ENCODE measurements at regions not wholly inside any gene's neighbourhood (a gene's known extent, or its start where the extent isn't known, plus 50 kb on each side); places are given as distances from the start of the nearest gene placed in this dataset.

GRCh38 chr15:47432826-47433225, 284.5 kb upstream of the SEMA6D start:
- no peaks in the 10 kb centered on the region for H3K4me1 ChIP-seq (ENCODE audit: control insufficient read depth, insufficient read depth, low read length)
- H3K9ac ChIP-seq (ENCODE audit: low read depth, low read length), result no peak overlapping the region
- no peaks in the 10 kb centered on the region for H3K27me3 ChIP-seq (ENCODE audit: control insufficient read depth, insufficient read depth, low read length)
- H3K4me3 ChIP-seq (ENCODE audit: low read depth, low read length), result no peak overlapping the region
- no peaks in the 10 kb centered on the region for H3K9me3 ChIP-seq (ENCODE audit: control insufficient read depth, insufficient read depth, low read length)
- no peak overlapping the region for H3K27ac ChIP-seq (ENCODE audit: low read depth, low read length)
- no peaks in the 10 kb centered on the region for H3K36me3 ChIP-seq (ENCODE audit: control insufficient read depth, insufficient read depth, low read length)

DNA sequence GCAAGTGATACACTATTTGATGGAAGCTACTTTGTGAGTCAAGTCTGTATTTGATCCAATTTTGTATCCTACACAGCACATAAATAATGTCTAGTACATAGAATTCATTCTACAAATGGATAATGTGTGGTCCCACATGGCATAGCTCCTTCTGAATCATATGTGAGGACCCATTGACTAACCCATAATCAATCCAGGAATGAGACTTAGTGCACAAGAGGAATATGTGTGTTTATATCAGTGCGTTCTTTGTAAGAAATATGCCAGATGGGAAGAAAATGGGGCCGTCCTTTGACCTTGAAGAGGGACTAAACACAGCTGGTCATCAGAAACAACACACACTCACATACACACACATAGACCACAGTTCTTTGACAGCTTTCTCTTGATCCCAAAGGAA, 282.7 kb upstream of the SEMA6D start:
- Histone ChIP-seq H3K27ac (ENCODE audit: low read depth, low read length) (no peak overlapping the region), H3K4me3 (ENCODE audit: low read depth, low read length) (no peak overlapping the region)

GRCh38 chr15:47437491-47437890, 279.8 kb upstream of the SEMA6D start:
- Histone ChIP-seq H3K9me3 (ENCODE audit: control insufficient read depth, insufficient read depth, low read length) (no peaks in the 10 kb centered on the region), H3K9ac (ENCODE audit: low read depth, low read length) (no peak overlapping the region), H3K4me1 (ENCODE audit: control insufficient read depth, insufficient read depth, low read length) (peaks cover 12% of the 10 kb centered on the region; the same call in 1 of the 2 replicates), H3K27me3 (ENCODE audit: control insufficient read depth, insufficient read depth, low read length) (no peaks in the 10 kb centered on the region), H3K36me3 (ENCODE audit: control insufficient read depth, insufficient read depth, low read length) (no peaks in the 10 kb centered on the region), H3K4me3 (ENCODE audit: low read depth, low read length) (no peak overlapping the region), H3K27ac (ENCODE audit: low read depth, low read length) (no peak overlapping the region)

More for the DNA sequence above, 282.7 kb upstream of the SEMA6D start:
- H3K36me3 ChIP-seq (ENCODE audit: control insufficient read depth, insufficient read depth, low read length), result no peaks in the 10 kb centered on the region
- no peak overlapping the region for H3K9ac ChIP-seq (ENCODE audit: low read depth, low read length)
- no peaks in the 10 kb centered on the region for H3K4me1 ChIP-seq (ENCODE audit: control insufficient read depth, insufficient read depth, low read length)
- H3K9me3 ChIP-seq (ENCODE audit: control insufficient read depth, insufficient read depth, low read length), result no peaks in the 10 kb centered on the region
- no peaks in the 10 kb centered on the region for H3K27me3 ChIP-seq (ENCODE audit: control insufficient read depth, insufficient read depth, low read length)

- H3K9ac ChIP-seq (ENCODE audit: low read depth, low read length), result no peak overlapping the region
- no peaks in the 10 kb centered on the region for H3K9me3 ChIP-seq (ENCODE audit: control insufficient read depth, insufficient read depth, low read length)
- no peak overlapping the region for H3K27ac ChIP-seq (ENCODE audit: low read depth, low read length)
- no peaks in the 10 kb centered on the region for H3K27me3 ChIP-seq (ENCODE audit: control insufficient read depth, insufficient read depth, low read length)
- H3K4me1 ChIP-seq (ENCODE audit: control insufficient read depth, insufficient read depth, low read length), result peaks cover 12% of the 10 kb centered on the region; the same call in 1 of the 2 replicates
- H3K36me3 ChIP-seq (ENCODE audit: control insufficient read depth, insufficient read depth, low read length), result no peaks in the 10 kb centered on the region
- no peak overlapping the region for H3K4me3 ChIP-seq (ENCODE audit: low read depth, low read length)
Measured at GRCh38 chr15:47439146-47440111, 277.9 kb upstream of the SEMA6D start.

- Histone ChIP-seq H3K27ac (ENCODE audit: low read depth, low read length) (no peak overlapping the region), H3K36me3 (ENCODE audit: control insufficient read depth, insufficient read depth, low read length) (no peaks in the 10 kb centered on the region), H3K4me1 (ENCODE audit: control insufficient read depth, insufficient read depth, low read length) (peaks cover 12% of the 10 kb centered on the region; the same call in 1 of the 2 replicates), H3K9ac (ENCODE audit: low read depth, low read length) (no peak overlapping the region), H3K27me3 (ENCODE audit: control insufficient read depth, insufficient read depth, low read length) (no peaks in the 10 kb centered on the region), H3K4me3 (ENCODE audit: low read depth, low read length) (no peak overlapping the region), H3K9me3 (ENCODE audit: control insufficient read depth, insufficient read depth, low read length) (no peaks in the 10 kb centered on the region)
Measured at GRCh38 chr15:47442371-47442770, 274.9 kb upstream of the SEMA6D start.

DNA sequence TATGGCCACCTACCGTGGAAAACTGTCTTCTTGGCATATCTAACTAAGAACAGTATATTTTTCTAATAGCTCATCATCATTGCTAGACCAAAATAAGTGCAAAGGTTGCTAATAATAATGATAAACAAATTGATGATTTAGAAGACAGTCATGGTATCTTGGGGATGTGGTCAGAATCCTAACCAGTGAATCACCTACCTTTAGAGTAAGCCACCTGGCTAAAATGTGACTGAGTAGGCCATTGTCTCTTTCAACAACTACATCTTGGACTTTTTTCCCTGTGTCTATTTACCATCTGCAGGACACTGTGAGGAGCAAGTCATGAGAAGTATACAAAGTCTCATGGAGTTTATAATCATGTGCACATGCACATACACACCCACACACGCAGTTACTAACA, 273.5 kb upstream of the SEMA6D start:
- H3K9ac ChIP-seq (ENCODE audit: low read depth, low read length), result no peak overlapping the region
- H3K36me3 ChIP-seq (ENCODE audit: control insufficient read depth, insufficient read depth, low read length), result no peaks in the 10 kb centered on the region
- no peaks in the 10 kb centered on the region for H3K27me3 ChIP-seq (ENCODE audit: control insufficient read depth, insufficient read depth, low read length)
- no peak overlapping the region for H3K4me3 ChIP-seq (ENCODE audit: low read depth, low read length)
- H3K4me1 ChIP-seq (ENCODE audit: control insufficient read depth, insufficient read depth, low read length), result peaks cover 12% of the 10 kb centered on the region; the same call in 1 of the 2 replicates
- no peaks in the 10 kb centered on the region for H3K9me3 ChIP-seq (ENCODE audit: control insufficient read depth, insufficient read depth, low read length)
- H3K27ac ChIP-seq (ENCODE audit: low read depth, low read length), result no peak overlapping the region

- H3K9ac ChIP-seq (ENCODE audit: low read depth, low read length), result no peak overlapping the region
- no peaks in the 10 kb centered on the region for H3K9me3 ChIP-seq (ENCODE audit: control insufficient read depth, insufficient read depth, low read length)
- no peak overlapping the region for H3K27ac ChIP-seq (ENCODE audit: low read depth, low read length)
- H3K4me3 ChIP-seq (ENCODE audit: low read depth, low read length), result no peak overlapping the region
- H3K36me3 ChIP-seq (ENCODE audit: control insufficient read depth, insufficient read depth, low read length), result no peaks in the 10 kb centered on the region
- peaks cover 2% of the 10 kb centered on the region; the same call in 1 of the 2 replicates for H3K4me1 ChIP-seq (ENCODE audit: control insufficient read depth, insufficient read depth, low read length)
- no peaks in the 10 kb centered on the region for H3K27me3 ChIP-seq (ENCODE audit: control insufficient read depth, insufficient read depth, low read length)
Measured at GRCh38 chr15:47445723-47446392, 271.4 kb upstream of the SEMA6D start.

DNA sequence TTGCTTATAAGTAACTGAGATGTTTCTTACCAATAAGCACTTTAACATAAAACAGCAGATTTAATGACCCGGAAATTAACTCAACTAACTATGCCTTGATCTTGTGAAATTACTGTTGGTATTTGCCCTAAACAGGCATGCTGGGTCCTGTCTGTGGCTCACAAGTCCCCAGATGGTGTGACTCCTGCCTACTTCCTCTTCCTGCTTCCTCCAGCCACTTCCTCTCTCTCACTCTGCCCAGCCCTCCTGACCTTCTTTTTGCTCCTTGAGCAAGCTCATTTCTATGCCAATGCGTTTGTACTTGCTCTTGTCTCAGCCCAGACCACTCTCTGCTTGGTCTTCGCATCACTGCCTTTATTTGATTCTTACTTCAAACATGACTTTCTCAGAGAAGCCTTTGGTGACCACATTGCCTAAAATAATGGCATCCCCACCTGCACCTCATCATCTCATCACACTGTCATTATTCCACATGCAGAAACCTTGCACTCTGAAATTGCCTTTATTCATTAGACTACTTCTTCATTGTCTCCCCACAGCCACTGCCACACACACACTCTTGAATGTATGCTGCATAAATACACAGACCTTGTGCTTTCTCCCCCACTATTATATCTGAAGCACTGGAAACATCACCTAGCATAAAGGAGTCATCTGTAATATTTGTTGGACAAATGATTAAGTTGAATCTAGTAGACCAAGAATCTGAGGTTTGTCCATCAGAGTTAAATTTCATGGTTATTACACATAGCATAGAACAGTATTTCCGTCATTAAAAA, 256.3 kb upstream of the SEMA6D start:
- no peaks in the 10 kb centered on the region for H3K36me3 ChIP-seq (ENCODE audit: control insufficient read depth, insufficient read depth, low read length)
- no peaks in the 10 kb centered on the region for H3K4me1 ChIP-seq (ENCODE audit: control insufficient read depth, insufficient read depth, low read length)
- no peak overlapping the region for H3K27ac ChIP-seq (ENCODE audit: low read depth, low read length)
- H3K9me3 ChIP-seq (ENCODE audit: control insufficient read depth, insufficient read depth, low read length), result no peaks in the 10 kb centered on the region
- H3K9ac ChIP-seq (ENCODE audit: low read depth, low read length), result no peak overlapping the region
- no peaks in the 10 kb centered on the region for H3K27me3 ChIP-seq (ENCODE audit: control insufficient read depth, insufficient read depth, low read length)
- H3K4me3 ChIP-seq (ENCODE audit: low read depth, low read length), result no peak overlapping the region

DNA sequence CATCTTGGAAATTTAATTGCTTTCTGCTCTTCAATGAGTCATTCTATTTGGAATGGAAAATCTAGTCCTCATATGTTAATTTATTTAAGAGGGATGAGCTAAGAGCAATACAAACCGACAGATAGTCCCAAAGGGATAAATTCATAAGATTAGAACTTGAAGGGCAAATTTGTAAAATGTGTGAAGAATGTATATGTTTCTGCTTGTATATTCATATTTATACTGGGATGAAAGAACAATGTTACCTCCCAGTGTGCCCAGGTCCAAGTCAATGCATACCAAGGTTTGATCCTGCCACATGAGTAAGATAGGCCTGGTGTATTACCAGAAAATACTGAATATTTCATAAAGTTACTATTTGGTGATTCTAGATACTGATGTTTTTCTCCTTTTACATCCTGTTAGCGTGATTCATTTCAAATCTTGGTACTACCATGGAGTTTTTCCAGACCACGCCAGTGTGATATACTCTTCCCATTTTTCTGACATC, 255.6 kb upstream of the SEMA6D start:
- no peaks in the 10 kb centered on the region for H3K27me3 ChIP-seq (ENCODE audit: control insufficient read depth, insufficient read depth, low read length)
- H3K9me3 ChIP-seq (ENCODE audit: control insufficient read depth, insufficient read depth, low read length), result no peaks in the 10 kb centered on the region
- H3K27ac ChIP-seq (ENCODE audit: low read depth, low read length), result no peak overlapping the region
- H3K4me3 ChIP-seq (ENCODE audit: low read depth, low read length), result no peak overlapping the region
- H3K9ac ChIP-seq (ENCODE audit: low read depth, low read length), result no peak overlapping the region
- H3K36me3 ChIP-seq (ENCODE audit: control insufficient read depth, insufficient read depth, low read length), result no peaks in the 10 kb centered on the region
- H3K4me1 ChIP-seq (ENCODE audit: control insufficient read depth, insufficient read depth, low read length), result no peaks in the 10 kb centered on the region

- H3K27me3 ChIP-seq (ENCODE audit: control insufficient read depth, insufficient read depth, low read length), result no peaks in the 10 kb centered on the region
- H3K36me3 ChIP-seq (ENCODE audit: control insufficient read depth, insufficient read depth, low read length), result no peaks in the 10 kb centered on the region
- H3K9me3 ChIP-seq (ENCODE audit: control insufficient read depth, insufficient read depth, low read length), result no peaks in the 10 kb centered on the region
- H3K4me1 ChIP-seq (ENCODE audit: control insufficient read depth, insufficient read depth, low read length), result no peaks in the 10 kb centered on the region
- no peak overlapping the region for H3K9ac ChIP-seq (ENCODE audit: low read depth, low read length)
- no peak overlapping the region for H3K27ac ChIP-seq (ENCODE audit: low read depth, low read length)
- no peak overlapping the region for H3K4me3 ChIP-seq (ENCODE audit: low read depth, low read length)
Measured at GRCh38 chr15:47466357-47466756, 250.9 kb upstream of the SEMA6D start.
